ENCODE measurements at regions not wholly inside any gene's neighbourhood (a gene's known extent, or its start where the extent isn't known, plus 50 kb on each side); places are given as distances from the start of the nearest gene placed in this dataset.

DNA sequence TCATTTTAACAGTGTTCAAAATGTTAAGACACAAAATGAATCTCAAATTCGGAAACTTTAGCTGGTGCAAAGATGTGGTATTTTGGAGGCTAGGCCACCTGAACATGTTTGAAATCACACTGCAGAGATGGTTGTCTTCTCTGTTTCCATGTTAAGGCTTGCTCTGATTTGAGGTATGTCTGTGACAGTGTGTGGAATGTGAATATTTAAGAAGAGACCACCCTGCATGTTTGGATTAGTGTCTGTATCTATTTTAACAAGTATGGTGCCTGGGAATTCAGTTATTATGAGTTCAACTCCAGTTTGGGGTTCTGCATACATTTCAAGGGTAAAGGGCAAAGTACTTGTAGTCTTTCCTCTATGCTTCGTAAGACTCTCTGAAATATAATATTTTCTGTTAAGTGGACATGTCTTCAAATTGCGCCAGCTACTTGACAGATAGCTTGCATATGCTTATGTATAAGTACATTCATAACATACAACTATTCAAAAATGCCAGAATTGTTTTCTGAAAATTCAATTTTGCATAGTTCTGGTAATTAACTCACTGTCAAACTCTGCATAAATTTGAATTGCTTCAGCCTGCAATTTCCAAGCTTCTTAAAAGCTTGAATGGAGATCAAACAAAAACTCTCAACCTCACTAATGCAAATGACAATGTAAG, 424.0 kb downstream of the ADAMTS20 start (continued):
- TF ChIP-seq, protein P1, sequence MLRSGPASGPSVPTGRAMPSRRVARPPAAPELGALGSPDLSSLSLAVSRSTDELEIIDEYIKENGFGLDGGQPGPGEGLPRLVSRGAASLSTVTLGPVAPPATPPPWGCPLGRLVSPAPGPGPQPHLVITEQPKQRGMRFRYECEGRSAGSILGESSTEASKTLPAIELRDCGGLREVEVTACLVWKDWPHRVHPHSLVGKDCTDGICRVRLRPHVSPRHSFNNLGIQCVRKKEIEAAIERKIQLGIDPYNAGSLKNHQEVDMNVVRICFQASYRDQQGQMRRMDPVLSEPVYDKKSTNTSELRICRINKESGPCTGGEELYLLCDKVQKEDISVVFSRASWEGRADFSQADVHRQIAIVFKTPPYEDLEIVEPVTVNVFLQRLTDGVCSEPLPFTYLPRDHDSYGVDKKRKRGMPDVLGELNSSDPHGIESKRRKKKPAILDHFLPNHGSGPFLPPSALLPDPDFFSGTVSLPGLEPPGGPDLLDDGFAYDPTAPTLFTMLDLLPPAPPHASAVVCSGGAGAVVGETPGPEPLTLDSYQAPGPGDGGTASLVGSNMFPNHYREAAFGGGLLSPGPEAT (IDR thresholded peaks at IDR 0.05; ENCODE audit: low read depth): no peak

DNA sequence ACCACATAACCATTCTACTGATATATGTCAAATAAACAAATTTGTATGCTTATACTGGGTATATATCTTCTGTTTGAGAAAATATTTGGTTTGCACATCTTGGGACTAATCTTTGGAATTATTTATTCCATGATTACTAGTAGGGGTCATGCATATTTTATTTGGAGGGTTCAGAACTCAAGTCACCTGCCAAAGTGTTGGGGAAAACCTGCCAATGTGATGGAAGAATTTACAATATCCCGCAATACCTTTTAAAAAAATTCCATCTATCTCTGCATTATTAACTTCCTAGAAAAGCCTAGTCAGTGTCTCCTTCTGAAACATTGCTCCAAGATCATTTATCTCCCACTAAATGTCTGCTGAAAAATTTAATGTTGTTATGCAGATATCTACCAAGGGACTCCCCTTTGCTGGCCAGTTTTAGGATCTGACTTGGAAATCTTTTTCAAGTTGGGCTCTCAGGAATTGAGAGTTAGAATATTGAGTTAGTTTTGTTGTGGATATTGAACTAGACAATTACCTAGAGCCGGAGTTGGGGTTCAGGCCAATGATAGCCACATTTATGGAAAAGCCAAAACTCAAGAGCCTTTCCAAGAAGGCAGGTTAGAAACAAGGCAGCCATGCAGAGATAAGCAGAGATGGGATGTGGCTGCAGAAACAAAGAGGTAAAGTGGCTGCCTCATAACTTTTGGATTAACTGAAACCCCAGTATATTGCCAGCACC, 425.2 kb downstream of the ADAMTS20 start:
- FAIRE-seq (no peak), ATAC-seq (no peak)
- SMC1A ChIA-PET (ENCODE audit: uncharacterized antibody, unreplicated experiment): no interaction called here

More for the DNA sequence above, 425.2 kb downstream of the ADAMTS20 start:
- ChIA-PET RAD21 (ENCODE audit: unreplicated experiment) (no interaction called here), CTCF (no interaction called here), POLR2A (no interaction called here)
- Histone ChIP-seq H3K4me2 (ENCODE audit: control insufficient read depth, insufficient read depth) (no peak overlapping the region), H3K27me3 (replicated peaks in 1 of 2; ENCODE audit: control insufficient read depth in 2 of 2, insufficient read depth in 2 of 2, low read length in 1 of 2) (no peaks in the 10 kb centered on the region), H3K4me1 (ENCODE audit: control insufficient read depth, insufficient read depth, low read length) (no peaks in the 10 kb centered on the region), H3K4me3 (no peak overlapping the region), H2AFZ (ENCODE audit: control insufficient read depth, low read depth, low read length) (no peak overlapping the region), H3K9ac (ENCODE audit: control insufficient read depth, insufficient read depth, low read length) (no peak overlapping the region), H3K36me3 (ENCODE audit: control insufficient read depth in 2 of 2, insufficient read depth in 2 of 2, low read length in 1 of 2) (no peaks in the 10 kb centered on the region), H3K9me3 (replicated peaks; ENCODE audit: control insufficient read depth, insufficient read depth, low read length) (no peaks in the 10 kb centered on the region), H4K20me1 (ENCODE audit: control insufficient read depth, insufficient read depth) (no peaks in the 10 kb centered on the region), H3K27ac (ENCODE audit: control insufficient read depth, insufficient read depth) (no peak overlapping the region), H3K79me2 (ENCODE audit: control insufficient read depth, insufficient read depth, low read length) (no peaks in the 10 kb centered on the region)
- no TSS peak for BruUV-seq (replicated peaks)
- 44% methylated on average over 2 of the region's 2 CpGs for WGBS (ENCODE audit: insufficient coverage, insufficient replicate concordance, low lambda C conversion rate, missing lambda C conversion rate)
- in situ Hi-C loops (cut with MboI): no loop called here
- TF ChIP-seq, protein P2, sequence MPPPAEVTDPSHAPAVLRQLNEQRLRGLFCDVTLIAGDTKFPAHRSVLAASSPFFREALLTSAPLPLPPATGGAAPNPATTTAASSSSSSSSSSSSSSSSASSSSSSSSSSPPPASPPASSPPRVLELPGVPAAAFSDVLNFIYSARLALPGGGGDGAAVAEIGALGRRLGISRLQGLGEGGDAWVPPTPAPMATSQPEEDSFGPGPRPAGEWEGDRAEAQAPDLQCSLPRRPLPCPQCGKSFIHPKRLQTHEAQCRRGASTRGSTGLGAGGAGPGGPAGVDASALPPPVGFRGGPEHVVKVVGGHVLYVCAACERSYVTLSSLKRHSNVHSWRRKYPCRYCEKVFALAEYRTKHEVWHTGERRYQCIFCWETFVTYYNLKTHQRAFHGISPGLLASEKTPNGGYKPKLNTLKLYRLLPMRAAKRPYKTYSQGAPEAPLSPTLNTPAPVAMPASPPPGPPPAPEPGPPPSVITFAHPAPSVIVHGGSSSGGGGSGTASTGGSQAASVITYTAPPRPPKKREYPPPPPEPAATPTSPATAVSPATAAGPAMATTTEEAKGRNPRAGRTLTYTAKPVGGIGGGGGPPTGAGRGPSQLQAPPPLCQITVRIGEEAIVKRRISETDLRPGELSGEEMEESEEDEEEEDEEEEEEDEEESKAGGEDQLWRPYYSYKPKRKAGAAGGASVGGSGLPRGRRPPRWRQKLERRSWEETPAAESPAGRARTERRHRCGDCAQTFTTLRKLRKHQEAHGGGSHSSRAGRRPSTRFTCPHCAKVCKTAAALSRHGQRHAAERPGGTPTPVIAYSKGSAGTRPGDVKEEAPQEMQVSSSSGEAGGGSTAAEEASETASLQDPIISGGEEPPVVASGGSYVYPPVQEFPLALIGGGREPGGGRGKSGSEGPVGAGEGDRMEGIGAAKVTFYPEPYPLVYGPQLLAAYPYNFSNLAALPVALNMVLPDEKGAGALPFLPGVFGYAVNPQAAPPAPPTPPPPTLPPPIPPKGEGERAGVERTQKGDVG (CRISPR knock-in tag; IDR thresholded peaks at IDR 0.05): no peak
- TF ChIP-seq EED (IDR thresholded peaks at IDR 0.05; ENCODE audit: low read depth): no peak
- TF ChIP-seq ZNF217 (IDR thresholded peaks at IDR 0.05): no peak
- TF ChIP-seq HDAC6 (IDR thresholded peaks at IDR 0.05; ENCODE audit: unreplicated experiment): no peak
- no peak for TF ChIP-seq ZSCAN29 (IDR thresholded peaks at IDR 0.05)
- no peak for TF ChIP-seq ZNF622 (IDR thresholded peaks at IDR 0.05)
- TF ChIP-seq MYB (IDR thresholded peaks at IDR 0.05; ENCODE audit: borderline replicate concordance, low read depth, low read length): no peak
- TF ChIP-seq, protein P3, sequence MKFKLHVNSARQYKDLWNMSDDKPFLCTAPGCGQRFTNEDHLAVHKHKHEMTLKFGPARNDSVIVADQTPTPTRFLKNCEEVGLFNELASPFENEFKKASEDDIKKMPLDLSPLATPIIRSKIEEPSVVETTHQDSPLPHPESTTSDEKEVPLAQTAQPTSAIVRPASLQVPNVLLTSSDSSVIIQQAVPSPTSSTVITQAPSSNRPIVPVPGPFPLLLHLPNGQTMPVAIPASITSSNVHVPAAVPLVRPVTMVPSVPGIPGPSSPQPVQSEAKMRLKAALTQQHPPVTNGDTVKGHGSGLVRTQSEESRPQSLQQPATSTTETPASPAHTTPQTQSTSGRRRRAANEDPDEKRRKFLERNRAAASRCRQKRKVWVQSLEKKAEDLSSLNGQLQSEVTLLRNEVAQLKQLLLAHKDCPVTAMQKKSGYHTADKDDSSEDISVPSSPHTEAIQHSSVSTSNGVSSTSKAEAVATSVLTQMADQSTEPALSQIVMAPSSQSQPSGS (IDR thresholded peaks at IDR 0.05; ENCODE audit: low read length): no peak
- TF ChIP-seq PAX8 (IDR thresholded peaks at IDR 0.05): no peak
- intact Hi-C loops (cut with micrococcal nuclease; ENCODE audit: unreplicated experiment): no loop called here
- DNase-seq (ENCODE audit: low read depth, low spot score): no peak

All from GM12878 (cell line).